Lung (tissue), 11 donors: ENCODE measurements at regions not wholly inside any gene's neighbourhood (a gene's known extent, or its start where the extent isn't known, plus 50 kb on each side); places are given as distances from the start of the nearest gene placed in this dataset.

Experiments used
- ATAC-seq: fragments of 200-7000 bp; cut with Tn5 transposase; one replicate; pipeline ENCODE4 v1.9.1; 2020; ENCODE audit warnings: moderate number of reproducible peaks; ENCODE audit not compliant: insufficient read depth, low FRiP score
- DNase-seq, 3 donors: peaks; one replicate each; pipeline ENCODE4 v3.0.0-alpha.2; 2013 to 2017
- H3K27ac ChIP-seq, 2 donors: one replicate each; pipeline ENCODE4 v1.5.1; 2013; ENCODE audit warnings: mild to moderate bottlenecking in 2 of 2, moderate library complexity in 2 of 2, control low read depth in 1 of 2, inconsistent platforms in 1 of 2, low read depth in 1 of 2, low read length in 1 of 2
- H3K27me3 ChIP-seq, 3 donors: one replicate each; pipeline ENCODE4 v1.5.1; 2013; ENCODE audit warnings: low read length in 2 of 3; ENCODE audit not compliant: control insufficient read depth in 3 of 3, insufficient read depth in 3 of 3
- H3K36me3 ChIP-seq, 4 donors: one replicate each; pipeline ENCODE4 v1.5.1; 2013; ENCODE audit warnings: low read length in 4 of 4, mild to moderate bottlenecking in 1 of 4, moderate library complexity in 1 of 4; ENCODE audit not compliant: control insufficient read depth in 4 of 4, insufficient read depth in 4 of 4
- H3K4me1 ChIP-seq, 5 donors: one replicate each; pipeline ENCODE4 v1.5.1; 2013; ENCODE audit warnings: low read length in 5 of 5, mild to moderate bottlenecking in 2 of 5, moderate library complexity in 1 of 5; ENCODE audit not compliant: control insufficient read depth in 5 of 5, insufficient read depth in 5 of 5
- H3K4me3 ChIP-seq: one replicate; pipeline ENCODE4 v1.5.1; 2013; ENCODE audit warnings: mild to moderate bottlenecking, control low read depth, moderate library complexity
- H3K9ac ChIP-seq, 2 donors: one replicate each; pipeline ENCODE4 v1.5.1; 2013; ENCODE audit warnings: low read length in 2 of 2, control low read depth in 1 of 2; ENCODE audit not compliant: insufficient read depth in 1 of 2
- H3K9me3 ChIP-seq, 4 donors: one replicate each; pipeline ENCODE4 v1.5.1; 2013; ENCODE audit warnings: low read length in 3 of 4, mild to moderate bottlenecking in 1 of 4, moderate library complexity in 1 of 4; ENCODE audit not compliant: control insufficient read depth in 4 of 4, insufficient read depth in 3 of 4
- WGBS, 2 donors: extraction: QIAGEN DNeasy Blood & Tissue Kit; methylation state at CpG; one replicate each; pipeline ENCODE4 v1.1.7; 2013; 5-methylcytosine and 5-hydroxymethylcytosine counted together
- TF ChIP-seq, protein P1 (sequence below): IDR thresholded peaks from 2 replicates; pipeline ENCODE4 v1.5.1; 2012; ENCODE audit warnings: mild to moderate bottlenecking; ENCODE audit errors: control extremely low read depth, extremely low read depth
- donor health status: control.
- donor health status: control.
- donor health status: Bipolar disorder and iron deficiency.
- donor health status: healthy.
- donor health status: DM: yes; HTN: yes; CAD: no.

DNA sequence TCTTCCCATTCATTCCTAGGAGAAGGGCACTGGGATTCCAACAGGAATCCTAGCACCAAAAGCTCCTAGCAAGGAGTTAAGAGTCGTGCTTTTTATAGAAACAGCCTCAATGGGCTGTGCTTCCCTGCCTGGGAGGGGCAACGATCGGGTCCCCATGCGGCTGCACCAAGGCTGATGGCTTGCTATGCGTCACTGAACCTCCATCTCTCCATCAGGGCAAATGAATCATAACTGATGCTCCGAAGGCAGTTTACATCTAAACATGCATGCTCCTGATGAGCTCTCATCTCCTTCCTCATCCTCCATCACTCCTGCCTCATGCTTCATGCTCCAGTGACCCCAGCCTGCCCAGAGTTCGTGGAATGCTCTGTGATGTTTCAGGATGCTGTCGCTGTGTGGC is 270.5 kb downstream of the FOXL1 start:
- no peaks in the 10 kb centered on the region for H3K36me3 ChIP-seq
- no peaks in the 10 kb centered on the region for H3K4me1 ChIP-seq
- no peaks in the 10 kb centered on the region for H3K27me3 ChIP-seq
- no peak overlapping the region for H3K27ac ChIP-seq
- TF ChIP-seq, protein P1, sequence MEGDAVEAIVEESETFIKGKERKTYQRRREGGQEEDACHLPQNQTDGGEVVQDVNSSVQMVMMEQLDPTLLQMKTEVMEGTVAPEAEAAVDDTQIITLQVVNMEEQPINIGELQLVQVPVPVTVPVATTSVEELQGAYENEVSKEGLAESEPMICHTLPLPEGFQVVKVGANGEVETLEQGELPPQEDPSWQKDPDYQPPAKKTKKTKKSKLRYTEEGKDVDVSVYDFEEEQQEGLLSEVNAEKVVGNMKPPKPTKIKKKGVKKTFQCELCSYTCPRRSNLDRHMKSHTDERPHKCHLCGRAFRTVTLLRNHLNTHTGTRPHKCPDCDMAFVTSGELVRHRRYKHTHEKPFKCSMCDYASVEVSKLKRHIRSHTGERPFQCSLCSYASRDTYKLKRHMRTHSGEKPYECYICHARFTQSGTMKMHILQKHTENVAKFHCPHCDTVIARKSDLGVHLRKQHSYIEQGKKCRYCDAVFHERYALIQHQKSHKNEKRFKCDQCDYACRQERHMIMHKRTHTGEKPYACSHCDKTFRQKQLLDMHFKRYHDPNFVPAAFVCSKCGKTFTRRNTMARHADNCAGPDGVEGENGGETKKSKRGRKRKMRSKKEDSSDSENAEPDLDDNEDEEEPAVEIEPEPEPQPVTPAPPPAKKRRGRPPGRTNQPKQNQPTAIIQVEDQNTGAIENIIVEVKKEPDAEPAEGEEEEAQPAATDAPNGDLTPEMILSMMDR: no peak
- H3K4me3 ChIP-seq: no peak overlapping the region
- 68 to 82% methylated on average over 8 of the region's 8 CpGs for WGBS, 2 donors
- ATAC-seq (no peak), DNase-seq (no peak)
- peaks cover 0 to 2% (median 0%) of the 10 kb centered on the region in 4 donors for H3K9me3 ChIP-seq
- no peak overlapping the region for H3K9ac ChIP-seq

DNA sequence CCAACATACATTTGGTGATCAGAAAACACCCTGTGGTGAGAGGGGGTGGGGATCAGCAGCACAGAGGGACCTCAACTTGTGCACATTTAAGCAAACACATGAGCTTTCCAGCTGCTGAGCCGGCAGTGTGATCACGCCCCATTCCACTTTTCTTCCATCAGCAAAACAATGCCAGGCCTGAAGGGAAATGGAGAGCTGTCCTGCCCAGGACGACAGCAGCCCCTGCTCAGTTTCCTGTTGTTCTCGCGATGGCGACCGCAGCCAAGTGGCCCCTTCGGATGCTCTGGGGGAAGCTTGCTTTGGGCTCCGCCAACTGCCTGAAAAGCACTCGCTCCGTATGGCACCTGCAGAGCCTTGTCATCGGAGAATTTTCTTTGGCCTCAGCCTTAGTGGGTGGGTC is 272.3 kb downstream of the FOXL1 start:
- 22 to 39% methylated on average over 12 of the region's 12 CpGs for WGBS, 2 donors
- H3K9ac ChIP-seq: no peak overlapping the region
- H3K4me3 ChIP-seq: no peak overlapping the region
- ATAC-seq: no peak
- H3K27me3 ChIP-seq: no peaks in the 10 kb centered on the region
- H3K4me1 ChIP-seq: no peaks in the 10 kb centered on the region
- TF ChIP-seq, protein P1: no peak
- H3K27ac ChIP-seq: no peak overlapping the region
- DNase-seq: peak in 1 of 3 donors; percentile 32
- no peaks in the 10 kb centered on the region for H3K9me3 ChIP-seq
- no peaks in the 10 kb centered on the region for H3K36me3 ChIP-seq

DNA sequence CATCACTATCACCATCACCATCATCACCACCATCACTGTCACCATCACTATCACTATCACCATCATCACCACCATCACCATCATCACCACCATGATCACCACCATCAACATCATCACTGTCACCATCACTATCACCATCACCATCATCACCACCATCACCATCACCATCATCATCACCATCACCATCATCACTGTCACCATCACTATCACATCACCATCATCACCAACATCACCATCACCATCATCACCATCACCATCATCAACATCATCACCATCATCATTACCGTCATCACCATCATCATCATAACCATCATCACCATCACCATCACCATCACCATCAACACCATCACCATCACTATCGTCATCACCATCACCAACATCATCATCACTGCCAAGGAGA is 273.8 kb downstream of the FOXL1 start:
- ATAC-seq (no peak), DNase-seq (no peak)
- H3K27ac ChIP-seq: no peak overlapping the region
- H3K9me3 ChIP-seq: no peaks in the 10 kb centered on the region
- H3K4me1 ChIP-seq: no peaks in the 10 kb centered on the region
- WGBS, 2 donors: 95 to 98% methylated on average over 2 of the region's 2 CpGs
- H3K36me3 ChIP-seq: no peaks in the 10 kb centered on the region
- no peak overlapping the region for H3K4me3 ChIP-seq
- TF ChIP-seq, protein P1: no peak
- H3K27me3 ChIP-seq: no peaks in the 10 kb centered on the region
- H3K9ac ChIP-seq: no peak overlapping the region

DNA sequence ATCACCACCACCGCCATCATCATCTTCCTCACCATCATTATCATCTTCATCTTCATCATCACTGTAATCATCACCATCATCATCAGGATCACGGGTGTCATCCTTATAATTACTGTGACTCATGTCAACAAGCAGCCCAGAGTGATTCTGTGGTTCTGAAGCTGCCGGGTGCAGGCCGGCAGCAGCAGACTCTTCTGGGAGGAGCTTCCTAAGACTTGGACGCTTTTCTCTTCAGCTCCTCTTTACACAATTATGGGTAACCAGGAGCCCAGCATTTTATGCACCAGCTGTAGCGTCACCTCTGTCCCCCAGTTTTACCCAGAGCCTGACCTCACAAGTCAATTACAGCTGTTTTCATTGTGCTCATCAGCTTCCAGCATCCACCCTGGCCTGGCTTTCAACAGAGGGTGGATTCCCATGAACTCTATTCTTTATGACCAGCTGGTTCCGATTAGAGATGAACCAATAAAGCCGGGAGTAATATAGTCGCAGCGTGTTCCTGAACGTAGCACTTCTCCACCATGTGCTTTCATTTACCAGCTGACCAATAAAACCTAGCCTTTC is 275.8 kb downstream of the FOXL1 start:
- 78 to 89% methylated on average over 11 of the region's 11 CpGs for WGBS, 2 donors
- no peaks in the 10 kb centered on the region for H3K36me3 ChIP-seq
- H3K27me3 ChIP-seq: no peaks in the 10 kb centered on the region
- no peak overlapping the region for H3K9ac ChIP-seq
- DNase-seq (peak in 1 of 3 donors; percentile 34), ATAC-seq (no peak)
- H3K4me3 ChIP-seq: no peak overlapping the region
- TF ChIP-seq, protein P1: no peak
- H3K27ac ChIP-seq: no peak overlapping the region
- H3K4me1 ChIP-seq: peaks cover 0 to 7% (median 0%) of the 10 kb centered on the region in 5 donors
- H3K9me3 ChIP-seq: no peaks in the 10 kb centered on the region
